ENCODE measurements at regions not wholly inside any gene's neighbourhood (a gene's known extent, or its start where the extent isn't known, plus 50 kb on each side); places are given as distances from the start of the nearest gene placed in this dataset.

- no peak for DNase-seq
Observed at GRCh38 chr2:5845798-5846330, 153.7 kb downstream of the SOX11 start.

- DNase-seq = no peak
Observed at GRCh38 chr2:5846881-5847280, 154.7 kb downstream of the SOX11 start.

GRCh38 chr2:5849562-5849961 lies 157.4 kb downstream of the SOX11 start:
- no peak for DNase-seq

GRCh38 chr2:5851410-5851809 lies 159.2 kb downstream of the SOX11 start:
- DNase-seq = no peak

- no peak for DNase-seq
Observed at GRCh38 chr2:5854797-5855196, 162.6 kb downstream of the SOX11 start.

GRCh38 chr2:5867056-5867455 lies 174.9 kb downstream of the SOX11 start:
- no peak for DNase-seq

- no peak for DNase-seq
Observed at GRCh38 chr2:5868931-5869330, 176.7 kb downstream of the SOX11 start.

GRCh38 chr2:5869936-5870335 lies 177.8 kb downstream of the SOX11 start:
- DNase-seq = no peak

- no peak for DNase-seq
Observed at GRCh38 chr2:5877360-5877759, 185.2 kb downstream of the SOX11 start.

GRCh38 chr2:5885451-5886173 lies 193.4 kb downstream of the SOX11 start:
- DNase-seq = no peak

- DNase-seq = no peak
Observed at GRCh38 chr2:5886462-5886861, 194.3 kb downstream of the SOX11 start.

GRCh38 chr2:5888126-5888525 lies 195.9 kb downstream of the SOX11 start:
- no peak for DNase-seq

GRCh38 chr2:5889519-5889918 lies 197.3 kb downstream of the SOX11 start:
- DNase-seq = no peak

GRCh38 chr2:5894355-5894754 lies 202.2 kb downstream of the SOX11 start:
- no peak for DNase-seq

- DNase-seq = no peak
Observed at GRCh38 chr2:5895284-5895683, 203.1 kb downstream of the SOX11 start.

- no peak for DNase-seq
Observed at GRCh38 chr2:5897249-5897648, 205.1 kb downstream of the SOX11 start.

- no peak for DNase-seq
Observed at GRCh38 chr2:5898667-5899066, 206.5 kb downstream of the SOX11 start.

GRCh38 chr2:5905661-5906060 lies 213.5 kb downstream of the SOX11 start:
- DNase-seq = no peak

- no peak for DNase-seq
Observed at GRCh38 chr2:5908071-5908470, 215.9 kb downstream of the SOX11 start.

GRCh38 chr2:5911718-5912117 lies 219.5 kb downstream of the SOX11 start:
- no peak for DNase-seq

GRCh38 chr2:5913711-5914395 lies 221.7 kb downstream of the SOX11 start:
- no peak for DNase-seq

- DNase-seq = no peak
Observed at GRCh38 chr2:5914811-5915611, 222.8 kb downstream of the SOX11 start.

- DNase-seq = no peak
Observed at GRCh38 chr2:5915881-5916310, 223.7 kb downstream of the SOX11 start.
